ENCODE measurements at regions not wholly inside any gene's neighbourhood (a gene's known extent, or its start where the extent isn't known, plus 50 kb on each side); places are given as distances from the start of the nearest gene placed in this dataset.

GRCh38 chr2:226680719-226681118 lies 118.9 kb downstream of the IRS1 start:
- no peak for DNase-seq

GRCh38 chr2:226679389-226680065 lies 120.1 kb downstream of the IRS1 start:
- DNase-seq, result no peak

GRCh38 chr2:226678422-226678821 lies 121.2 kb downstream of the IRS1 start:
- DNase-seq, result no peak

GRCh38 chr2:226677080-226677479 lies 122.5 kb downstream of the IRS1 start:
- no peak for DNase-seq

- no peak for DNase-seq
These were observed 123.0 kb downstream of the IRS1 start for GRCh38 chr2:226676618-226677017.

GRCh38 chr2:226674123-226674522 lies 125.5 kb downstream of the IRS1 start:
- no peak for DNase-seq

GRCh38 chr2:226673314-226673723 lies 126.3 kb downstream of the IRS1 start:
- DNase-seq, result no peak

GRCh38 chr2:226671141-226671676 lies 128.4 kb downstream of the IRS1 start:
- no peak for DNase-seq

- DNase-seq, result no peak
These were observed 129.7 kb downstream of the IRS1 start for GRCh38 chr2:226669905-226670304.

- DNase-seq, result no peak
These were observed 130.4 kb downstream of the IRS1 start for GRCh38 chr2:226669249-226669648.

- no peak for DNase-seq
These were observed 131.9 kb downstream of the IRS1 start for GRCh38 chr2:226667736-226668135.

GRCh38 chr2:226665306-226665831 lies 134.3 kb downstream of the IRS1 start:
- no peak for DNase-seq

GRCh38 chr2:226664661-226665060 lies 135.0 kb downstream of the IRS1 start:
- no peak for DNase-seq

GRCh38 chr2:226664140-226664539 lies 135.5 kb downstream of the IRS1 start:
- no peak for DNase-seq

- no peak for DNase-seq
These were observed 137.7 kb downstream of the IRS1 start for GRCh38 chr2:226661789-226662545.

GRCh38 chr2:226660526-226660925 lies 139.1 kb downstream of the IRS1 start:
- DNase-seq, result no peak

- no peak for DNase-seq
These were observed 139.5 kb downstream of the IRS1 start for GRCh38 chr2:226660124-226660523.

GRCh38 chr2:226659410-226659809 lies 140.2 kb downstream of the IRS1 start:
- DNase-seq, result no peak

GRCh38 chr2:226658555-226658954 lies 141.1 kb downstream of the IRS1 start:
- DNase-seq, result no peak

GRCh38 chr2:226657340-226658053 lies 142.1 kb downstream of the IRS1 start:
- no peak for DNase-seq

- DNase-seq, result no peak
These were observed 143.3 kb downstream of the IRS1 start for GRCh38 chr2:226656367-226656766.

- DNase-seq, result no peak
These were observed 143.7 kb downstream of the IRS1 start for GRCh38 chr2:226655871-226656270.
